GM18861 (cell line): ENCODE measurements at regions not wholly inside any gene's neighbourhood (a gene's known extent, or its start where the extent isn't known, plus 50 kb on each side); places are given as distances from the start of the nearest gene placed in this dataset.

Experiments used
- ATAC-seq: cut with Tn5 transposase; IDR thresholded peaks from one replicate; pipeline ENCODE4 v1.9.1; 2021; ENCODE audit not compliant: unreplicated experiment

DNA sequence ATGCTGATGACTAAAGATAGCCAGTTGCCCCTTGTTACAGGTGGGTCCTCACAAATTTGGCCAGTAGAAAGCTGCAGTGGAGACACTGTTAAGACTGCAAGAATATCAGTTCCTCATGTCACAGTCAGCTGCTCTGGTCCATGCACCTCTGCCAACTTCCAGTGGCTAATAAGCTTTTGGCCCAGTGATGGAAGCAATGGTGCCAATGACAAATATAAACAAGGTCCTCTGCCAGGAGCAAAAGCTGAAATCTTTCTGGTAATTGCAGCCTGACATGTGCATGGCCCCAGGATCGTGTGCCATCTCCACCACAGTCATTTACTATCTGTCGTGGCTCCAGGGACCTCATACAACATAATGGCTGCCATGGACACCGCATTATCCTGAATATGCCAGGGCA is 85.4 kb upstream of the TMEM260 start:
- ATAC-seq, result no peak

DNA sequence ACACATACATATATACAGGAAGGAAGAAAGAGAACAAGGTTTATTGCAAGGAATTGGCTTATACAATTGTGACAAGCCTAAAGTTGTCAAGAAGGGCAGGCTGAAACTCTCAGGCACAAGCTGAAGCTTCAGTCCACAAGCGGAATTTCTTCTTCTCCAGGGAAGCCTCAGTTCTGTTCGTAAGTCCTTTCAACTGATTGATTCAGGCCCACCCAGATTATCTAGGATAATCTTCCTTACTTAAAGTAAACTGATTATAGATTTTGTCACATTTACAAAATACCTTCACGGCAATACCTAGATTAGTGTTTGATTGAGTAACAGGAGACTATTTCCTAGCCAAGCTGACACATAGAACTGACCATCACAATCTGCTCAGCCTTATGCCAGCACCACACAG is 81.5 kb upstream of the TMEM260 start:
- ATAC-seq, result no peak

DNA sequence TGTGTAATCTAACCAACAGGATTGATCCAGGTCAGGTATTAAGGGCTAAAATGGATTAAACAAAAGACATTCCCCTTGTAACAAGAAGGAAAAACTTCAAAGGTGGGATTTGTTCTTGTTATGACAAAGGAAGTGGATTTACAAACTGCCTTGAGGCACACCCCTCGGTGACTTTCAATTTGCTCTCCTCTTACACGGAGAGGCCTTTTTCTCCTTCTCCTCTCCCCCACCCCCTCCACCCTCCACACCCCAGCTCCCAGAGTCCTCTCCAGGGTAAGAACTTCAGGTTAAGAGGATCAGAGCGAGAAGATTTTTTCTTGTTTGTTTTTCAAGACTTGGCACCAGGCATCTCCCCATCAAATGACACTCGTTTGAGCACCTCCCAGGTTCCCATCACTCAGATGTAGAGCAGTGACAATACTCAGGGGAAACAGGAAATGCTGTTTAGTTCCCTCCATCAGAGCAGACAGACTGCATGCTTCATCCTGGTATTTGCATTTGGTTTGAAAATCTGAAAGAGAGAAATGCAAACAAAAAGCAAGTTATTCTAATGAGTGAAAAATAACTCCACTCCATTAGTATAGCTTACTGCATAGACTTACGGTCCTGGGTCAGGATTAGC is 77.6 kb upstream of the TMEM260 start:
- ATAC-seq, result no peak

DNA sequence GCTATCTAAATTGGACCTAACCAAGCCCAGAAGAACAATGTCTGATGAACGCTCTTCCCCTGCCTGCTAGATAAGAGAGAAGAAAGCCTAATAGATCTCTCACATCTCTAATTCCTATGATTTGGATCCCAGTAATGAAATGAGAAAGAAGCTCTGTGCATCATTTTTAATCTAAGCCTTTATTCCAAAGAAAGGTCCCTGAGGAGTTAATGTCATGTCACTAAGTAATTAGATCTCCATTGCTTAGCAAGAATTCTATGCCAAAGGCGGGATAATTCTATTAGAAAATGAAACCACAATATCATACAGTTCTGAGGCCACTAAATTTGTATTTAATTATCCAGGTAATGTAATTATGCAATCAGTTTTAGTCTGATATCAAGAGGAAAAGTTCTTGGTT is 74.2 kb upstream of the TMEM260 start:
- no peak for ATAC-seq

DNA sequence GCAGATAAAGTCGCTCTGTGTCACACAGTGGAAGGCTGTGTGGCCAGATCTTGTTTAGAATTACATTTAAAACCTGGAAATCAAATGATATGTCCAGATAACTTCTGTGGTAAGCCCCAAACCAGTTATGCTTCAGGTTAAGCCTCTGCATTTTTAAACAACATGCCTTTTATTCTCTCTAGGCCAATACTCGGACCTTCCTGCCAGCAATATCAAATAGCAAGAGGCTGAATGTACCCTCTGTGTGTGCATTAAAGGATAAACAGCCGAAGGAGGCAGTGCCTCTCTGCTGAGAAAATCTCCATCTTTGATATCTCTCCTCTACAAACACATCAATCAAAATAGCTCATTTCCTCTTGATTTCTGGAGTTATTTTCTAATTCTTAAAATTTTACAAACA is 67.1 kb upstream of the TMEM260 start:
- no peak for ATAC-seq

DNA sequence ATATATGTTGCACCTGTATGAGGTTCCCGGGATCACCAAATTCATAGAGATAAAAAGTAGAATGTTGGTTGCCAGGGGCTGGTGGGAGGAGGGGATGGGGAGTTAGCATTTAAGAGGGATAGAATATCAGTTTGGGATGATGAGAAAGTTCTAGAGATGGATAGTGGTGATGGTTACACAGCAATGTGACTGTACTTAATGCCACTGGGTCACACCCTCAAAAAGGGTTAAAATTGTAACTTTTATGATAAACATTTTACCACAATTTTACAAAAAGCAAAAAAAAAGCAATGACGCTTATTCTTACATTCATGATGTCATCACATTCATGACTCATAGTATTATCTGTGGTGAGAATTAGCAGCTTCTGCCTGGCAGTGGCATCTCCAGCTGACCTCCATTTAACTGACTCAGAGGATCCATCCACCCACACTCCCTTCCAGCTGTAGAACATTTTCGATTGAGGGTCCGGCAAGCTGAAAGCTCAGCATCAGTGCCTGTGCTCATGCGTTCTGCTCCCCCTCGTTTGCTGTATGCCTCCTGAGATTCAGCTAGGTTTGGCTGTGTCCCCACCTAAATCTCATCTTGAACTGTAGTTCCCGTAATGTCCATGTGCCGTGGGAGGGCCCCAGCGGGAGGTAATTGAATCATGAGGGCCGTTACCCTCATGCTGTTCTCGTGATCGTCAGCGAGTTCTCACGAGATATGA is 64.8 kb upstream of the TMEM260 start:
- ATAC-seq, result no peak

DNA sequence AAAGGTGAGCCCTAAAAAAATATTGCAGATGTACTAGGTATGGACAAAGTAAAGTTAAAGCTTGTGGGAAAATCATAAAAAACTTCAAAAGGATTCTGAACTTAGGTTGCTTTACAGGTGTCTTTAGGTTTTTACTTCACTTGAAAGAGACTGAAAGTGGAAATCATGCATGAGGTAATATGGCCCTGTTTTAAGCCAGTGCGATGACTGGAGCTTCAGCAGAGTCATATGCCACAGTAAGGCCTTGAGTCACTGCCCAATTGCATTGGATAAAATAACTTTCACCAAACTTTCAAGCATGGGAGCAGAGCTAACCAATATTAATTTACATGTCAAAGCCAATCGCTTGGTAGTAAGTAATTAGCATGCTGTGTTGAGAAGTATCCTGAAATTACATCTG is 63.9 kb upstream of the TMEM260 start:
- no peak for ATAC-seq

DNA sequence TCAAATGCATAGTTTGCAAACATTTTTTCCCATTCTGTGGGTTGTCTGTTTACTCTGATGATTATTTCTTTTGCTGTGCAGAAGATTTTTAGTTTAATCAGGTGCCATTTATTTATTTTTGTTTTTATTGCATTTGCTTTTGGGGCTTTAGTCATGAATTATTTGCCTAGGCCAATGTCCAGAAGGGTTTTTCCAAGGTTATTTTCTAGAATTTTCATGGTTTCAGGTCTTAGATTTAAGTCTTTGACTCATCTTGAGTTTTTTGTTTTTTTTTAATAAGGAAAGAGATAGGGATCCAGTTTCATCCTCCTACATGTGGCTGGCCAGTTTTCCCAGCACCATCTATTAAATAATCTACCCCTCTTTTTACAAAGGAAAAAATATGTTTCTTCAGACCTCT is 57.2 kb upstream of the TMEM260 start:
- no peak for ATAC-seq

DNA sequence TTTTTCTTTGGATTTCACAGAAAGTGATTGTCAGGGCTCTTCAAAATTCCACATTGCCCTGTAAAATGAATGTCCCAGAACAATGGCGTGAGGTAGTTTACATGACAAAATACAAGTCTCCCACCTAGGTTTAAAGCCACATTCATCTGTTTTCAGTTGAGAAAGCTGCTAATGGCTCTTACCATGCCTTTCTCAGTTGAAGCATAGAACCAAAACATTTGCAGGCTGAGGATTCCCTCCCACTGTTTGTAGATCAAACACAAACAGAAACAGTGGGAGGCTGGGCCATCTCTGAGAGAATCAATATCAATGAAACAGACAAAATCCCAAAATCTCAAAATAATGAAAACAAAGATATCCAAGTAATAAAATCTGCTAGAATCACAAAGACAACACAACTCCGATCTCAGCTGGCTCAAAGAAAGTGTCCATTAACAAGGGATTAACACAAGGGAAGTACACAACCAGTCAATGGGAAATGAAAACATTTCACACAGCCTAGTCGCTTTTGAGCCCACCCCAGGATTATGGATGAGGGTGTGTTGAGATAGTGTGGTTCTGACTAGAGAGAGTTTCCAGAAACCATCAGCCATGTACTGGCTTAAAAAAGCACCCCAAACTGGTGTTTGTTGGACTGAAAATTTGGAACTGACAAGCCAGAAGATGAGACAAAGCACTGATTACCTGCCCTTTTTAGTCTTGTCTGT is 54.5 kb upstream of the TMEM260 start:
- ATAC-seq, result no peak

DNA sequence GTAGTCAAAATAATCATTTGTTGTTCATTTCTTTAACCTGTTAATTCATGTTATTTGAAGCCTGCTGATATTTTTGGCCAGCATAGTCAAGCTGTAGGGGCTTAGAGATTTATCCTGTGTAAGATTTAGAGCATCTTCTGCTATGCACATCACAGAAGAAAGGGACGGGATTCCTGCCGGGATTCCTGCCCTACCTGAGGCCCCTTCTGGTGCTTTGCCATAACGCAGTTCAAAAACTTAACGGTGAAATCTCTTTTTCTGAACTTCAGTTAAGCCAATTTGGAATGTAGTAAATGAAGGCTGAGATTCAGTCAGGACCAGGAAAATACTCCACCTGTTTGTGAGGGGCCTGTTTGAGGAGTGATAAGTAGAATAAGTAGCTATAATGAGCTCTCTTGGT is 50.7 kb upstream of the TMEM260 start:
- no peak for ATAC-seq
